ENCODE measurements at regions not wholly inside any gene's neighbourhood (a gene's known extent, or its start where the extent isn't known, plus 50 kb on each side); places are given as distances from the start of the nearest gene placed in this dataset.

- Histone ChIP-seq H3K79me1 (ENCODE audit: low read length) (no peaks in the 10 kb centered on the region), H3K4ac (ENCODE audit: low read depth, low read length) (no peak overlapping the region), H2BK5ac (ENCODE audit: low read length) (no peak overlapping the region), H4K5ac (ENCODE audit: low read length) (no peak overlapping the region), H3K4me3 (ENCODE audit: low read length) (no peak overlapping the region), H3K79me2 (ENCODE audit: control insufficient read depth, insufficient read depth, low read length) (no peaks in the 10 kb centered on the region), H3K4me1 (ENCODE audit: control insufficient read depth, low read depth, low read length) (no peaks in the 10 kb centered on the region), H3K56ac (ENCODE audit: low read length) (no peak overlapping the region), H3K9ac (ENCODE audit: low read length) (no peak overlapping the region), H3K23ac (ENCODE audit: low read length) (no peak overlapping the region), H3K18ac (ENCODE audit: low read length) (no peak overlapping the region), H2BK15ac (replicated peaks; ENCODE audit: low read depth) (no peak overlapping the region), H4K8ac (ENCODE audit: low read depth, low read length) (no peak overlapping the region), H3K36me3 (ENCODE audit: control insufficient read depth, insufficient read depth, low read length) (no peaks in the 10 kb centered on the region), H2AK5ac (ENCODE audit: low read length) (no peak overlapping the region), H3K4me2 (ENCODE audit: low read length) (no peak overlapping the region), H3K27ac (ENCODE audit: low read depth, low read length) (no peak overlapping the region), H3K27me3 (ENCODE audit: insufficient read depth, low read length, poor library complexity) (no peaks in the 10 kb centered on the region), H2BK120ac (ENCODE audit: low read depth, low read length) (no peak overlapping the region)
- no peak for DNase-seq
- no CpG with 5 or more reads among the region's 3 CpGs for WGBS (ENCODE audit: extremely low coverage, insufficient coverage, low lambda C conversion rate)
Observed at GRCh38 chr3:137820366-137820765, 56.3 kb downstream of the SOX14 start.

DNA sequence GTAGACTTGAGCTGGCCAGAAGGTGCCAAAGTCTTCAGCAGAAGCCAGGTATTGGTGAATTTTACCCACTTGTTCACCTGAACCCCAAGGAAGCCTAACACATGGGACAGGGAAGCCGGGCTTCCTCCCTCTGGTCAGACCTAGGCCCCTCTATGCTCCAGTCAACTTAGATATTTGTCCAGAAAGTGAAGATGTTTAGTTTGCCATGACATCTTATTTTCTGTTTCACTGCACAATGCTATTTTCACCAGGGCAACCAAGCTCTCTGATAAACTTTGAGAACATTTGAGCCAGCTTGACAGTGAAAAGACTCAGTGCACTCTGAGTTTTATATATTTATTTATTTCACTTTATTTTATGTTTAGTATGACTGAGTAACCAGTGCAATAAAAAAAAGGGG is 71.0 kb downstream of the SOX14 start:
- no peaks in the 10 kb centered on the region for H3K36me3 ChIP-seq (ENCODE audit: control insufficient read depth, insufficient read depth, low read length)
- no peak overlapping the region for H2BK15ac ChIP-seq (replicated peaks; ENCODE audit: low read depth)
- H4K8ac ChIP-seq (ENCODE audit: low read depth, low read length) = no peak overlapping the region

GRCh38 chr3:137845194-137845593 is 81.1 kb downstream of the SOX14 start:
- no CpG with 5 or more reads among the region's 4 CpGs for WGBS (ENCODE audit: extremely low coverage, insufficient coverage, low lambda C conversion rate)
- H2BK120ac ChIP-seq (ENCODE audit: low read depth, low read length) = no peak overlapping the region

More for the DNA sequence above, 71.0 kb downstream of the SOX14 start:
- H3K23ac ChIP-seq (ENCODE audit: low read length) = no peak overlapping the region
- H3K4me3 ChIP-seq (ENCODE audit: low read length) = no peak overlapping the region
- H4K5ac ChIP-seq (ENCODE audit: low read length) = no peak overlapping the region
- no peak overlapping the region for H3K56ac ChIP-seq (ENCODE audit: low read length)
- no peaks in the 10 kb centered on the region for H3K79me2 ChIP-seq (ENCODE audit: control insufficient read depth, insufficient read depth, low read length)
- no peak overlapping the region for H3K18ac ChIP-seq (ENCODE audit: low read length)
- no peaks in the 10 kb centered on the region for H3K4me1 ChIP-seq (ENCODE audit: control insufficient read depth, low read depth, low read length)
- H2BK120ac ChIP-seq (ENCODE audit: low read depth, low read length) = no peak overlapping the region
- H3K27ac ChIP-seq (ENCODE audit: low read depth, low read length) = no peak overlapping the region
- H3K4ac ChIP-seq (ENCODE audit: low read depth, low read length) = no peak overlapping the region
- H3K4me2 ChIP-seq (ENCODE audit: low read length) = no peak overlapping the region
- H3K79me1 ChIP-seq (ENCODE audit: low read length) = no peaks in the 10 kb centered on the region
- no peak overlapping the region for H2AK5ac ChIP-seq (ENCODE audit: low read length)
- no peak for DNase-seq
- no peak overlapping the region for H2BK5ac ChIP-seq (ENCODE audit: low read length)
- H3K9ac ChIP-seq (ENCODE audit: low read length) = no peak overlapping the region
- no peaks in the 10 kb centered on the region for H3K27me3 ChIP-seq (ENCODE audit: insufficient read depth, low read length, poor library complexity)
- WGBS (ENCODE audit: extremely low coverage, insufficient coverage, low lambda C conversion rate) = no CpG with 5 or more reads among the region's 1 CpG

GRCh38 chr3:137845666-137846065 is 81.6 kb downstream of the SOX14 start:
- no peak overlapping the region for H3K4ac ChIP-seq (ENCODE audit: low read depth, low read length)
- H2BK5ac ChIP-seq (ENCODE audit: low read length) = no peak overlapping the region
- DNase-seq = no peak
- no peak overlapping the region for H2AK5ac ChIP-seq (ENCODE audit: low read length)
- no CpG with 5 or more reads among the region's 3 CpGs for WGBS (ENCODE audit: extremely low coverage, insufficient coverage, low lambda C conversion rate)
- no peak overlapping the region for H2BK15ac ChIP-seq (replicated peaks; ENCODE audit: low read depth)
- H4K5ac ChIP-seq (ENCODE audit: low read length) = no peak overlapping the region
- H3K18ac ChIP-seq (ENCODE audit: low read length) = no peak overlapping the region
- H3K23ac ChIP-seq (ENCODE audit: low read length) = no peak overlapping the region
- no peak overlapping the region for H3K27ac ChIP-seq (ENCODE audit: low read depth, low read length)
- H3K36me3 ChIP-seq (ENCODE audit: control insufficient read depth, insufficient read depth, low read length) = no peaks in the 10 kb centered on the region
- no peak overlapping the region for H2BK120ac ChIP-seq (ENCODE audit: low read depth, low read length)
- no peak overlapping the region for H3K9ac ChIP-seq (ENCODE audit: low read length)
- no peak overlapping the region for H4K8ac ChIP-seq (ENCODE audit: low read depth, low read length)
- H3K4me2 ChIP-seq (ENCODE audit: low read length) = no peak overlapping the region
- H3K4me3 ChIP-seq (ENCODE audit: low read length) = no peak overlapping the region
- no peaks in the 10 kb centered on the region for H3K79me2 ChIP-seq (ENCODE audit: control insufficient read depth, insufficient read depth, low read length)
- H3K56ac ChIP-seq (ENCODE audit: low read length) = no peak overlapping the region
- no peaks in the 10 kb centered on the region for H3K4me1 ChIP-seq (ENCODE audit: control insufficient read depth, low read depth, low read length)
- no peaks in the 10 kb centered on the region for H3K79me1 ChIP-seq (ENCODE audit: low read length)
- H3K27me3 ChIP-seq (ENCODE audit: insufficient read depth, low read length, poor library complexity) = no peaks in the 10 kb centered on the region

More at GRCh38 chr3:137845194-137845593, 81.1 kb downstream of the SOX14 start:
- H3K4me1 ChIP-seq (ENCODE audit: control insufficient read depth, low read depth, low read length) = no peaks in the 10 kb centered on the region
- no peaks in the 10 kb centered on the region for H3K36me3 ChIP-seq (ENCODE audit: control insufficient read depth, insufficient read depth, low read length)
- no peak overlapping the region for H3K23ac ChIP-seq (ENCODE audit: low read length)
- no peak overlapping the region for H2BK15ac ChIP-seq (replicated peaks; ENCODE audit: low read depth)
- H4K8ac ChIP-seq (ENCODE audit: low read depth, low read length) = no peak overlapping the region
- H3K18ac ChIP-seq (ENCODE audit: low read length) = no peak overlapping the region
- no peak overlapping the region for H3K4me2 ChIP-seq (ENCODE audit: low read length)
- H2BK5ac ChIP-seq (ENCODE audit: low read length) = no peak overlapping the region
- H3K27ac ChIP-seq (ENCODE audit: low read depth, low read length) = no peak overlapping the region
- H2AK5ac ChIP-seq (ENCODE audit: low read length) = no peak overlapping the region
- H3K4ac ChIP-seq (ENCODE audit: low read depth, low read length) = no peak overlapping the region
- DNase-seq = no peak
- no peak overlapping the region for H3K9ac ChIP-seq (ENCODE audit: low read length)
- no peaks in the 10 kb centered on the region for H3K27me3 ChIP-seq (ENCODE audit: insufficient read depth, low read length, poor library complexity)
- H3K4me3 ChIP-seq (ENCODE audit: low read length) = no peak overlapping the region
- H3K79me1 ChIP-seq (ENCODE audit: low read length) = no peaks in the 10 kb centered on the region
- no peak overlapping the region for H3K56ac ChIP-seq (ENCODE audit: low read length)
- H4K5ac ChIP-seq (ENCODE audit: low read length) = no peak overlapping the region
- H3K79me2 ChIP-seq (ENCODE audit: control insufficient read depth, insufficient read depth, low read length) = no peaks in the 10 kb centered on the region

- H3K56ac ChIP-seq (ENCODE audit: low read length) = no peak overlapping the region
- no peak overlapping the region for H3K18ac ChIP-seq (ENCODE audit: low read length)
- no peak overlapping the region for H3K4me2 ChIP-seq (ENCODE audit: low read length)
- H3K79me1 ChIP-seq (ENCODE audit: low read length) = no peaks in the 10 kb centered on the region
- H3K9ac ChIP-seq (ENCODE audit: low read length) = no peak overlapping the region
- no peak overlapping the region for H2AK5ac ChIP-seq (ENCODE audit: low read length)
- H3K4me3 ChIP-seq (ENCODE audit: low read length) = no peak overlapping the region
- H3K4ac ChIP-seq (ENCODE audit: low read depth, low read length) = no peak overlapping the region
- no peak overlapping the region for H2BK120ac ChIP-seq (ENCODE audit: low read depth, low read length)
- H3K36me3 ChIP-seq (ENCODE audit: control insufficient read depth, insufficient read depth, low read length) = no peaks in the 10 kb centered on the region
- DNase-seq = no peak
- no peak overlapping the region for H2BK5ac ChIP-seq (ENCODE audit: low read length)
- no peak overlapping the region for H4K8ac ChIP-seq (ENCODE audit: low read depth, low read length)
- H3K79me2 ChIP-seq (ENCODE audit: control insufficient read depth, insufficient read depth, low read length) = no peaks in the 10 kb centered on the region
- WGBS (ENCODE audit: extremely low coverage, insufficient coverage, low lambda C conversion rate) = no CpG with 5 or more reads among the region's 13 CpGs
- no peak overlapping the region for H2BK15ac ChIP-seq (replicated peaks; ENCODE audit: low read depth)
- H3K4me1 ChIP-seq (ENCODE audit: control insufficient read depth, low read depth, low read length) = peaks cover 2% of the 10 kb centered on the region
- H3K27me3 ChIP-seq (ENCODE audit: insufficient read depth, low read length, poor library complexity) = no peaks in the 10 kb centered on the region
- no peak overlapping the region for H3K27ac ChIP-seq (ENCODE audit: low read depth, low read length)
- H4K5ac ChIP-seq (ENCODE audit: low read length) = no peak overlapping the region
- no peak overlapping the region for H3K23ac ChIP-seq (ENCODE audit: low read length)
Observed at GRCh38 chr3:137852391-137852830, 88.3 kb downstream of the SOX14 start.

DNA sequence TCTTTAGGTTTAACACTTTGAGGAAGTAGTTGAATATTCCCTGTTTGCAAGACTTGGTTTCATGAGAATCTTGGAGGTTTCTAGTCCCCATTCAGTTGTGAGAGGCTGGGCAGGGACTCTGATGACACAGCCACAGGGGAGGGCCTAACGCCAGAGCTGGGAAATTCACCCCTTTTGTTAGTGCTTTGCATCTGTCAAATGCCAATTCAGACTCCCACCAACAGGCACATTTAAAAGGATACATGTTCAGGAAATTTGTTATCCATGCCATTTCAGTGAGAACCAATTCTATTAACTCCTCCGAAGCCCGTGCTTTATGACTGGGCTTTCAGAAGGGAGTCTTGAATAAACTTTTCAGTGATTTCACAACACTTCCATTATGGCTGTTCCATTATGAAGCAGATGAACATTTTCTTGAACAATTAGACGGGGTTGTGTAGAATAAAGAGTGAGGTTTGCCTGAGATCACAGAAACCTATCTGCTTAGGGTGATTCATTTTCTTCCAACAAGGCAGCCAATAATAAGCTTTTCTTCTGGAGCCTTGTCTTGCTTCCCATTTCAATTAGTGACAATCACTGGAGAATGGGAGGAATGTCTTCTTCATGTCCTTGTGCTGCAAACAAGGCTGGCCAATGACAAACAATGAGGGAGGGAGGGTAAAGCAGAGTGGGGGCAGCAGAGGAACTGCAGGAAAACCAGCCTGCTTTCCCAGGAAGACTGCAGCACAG is 90.6 kb downstream of the SOX14 start:
- WGBS (ENCODE audit: extremely low coverage, insufficient coverage, low lambda C conversion rate) = no CpG with 5 or more reads among the region's 4 CpGs
- Histone ChIP-seq H3K23ac (ENCODE audit: low read length) (no peak overlapping the region), H3K56ac (ENCODE audit: low read length) (no peak overlapping the region)

More for the DNA sequence above, 90.6 kb downstream of the SOX14 start:
- no peaks in the 10 kb centered on the region for H3K36me3 ChIP-seq (ENCODE audit: control insufficient read depth, insufficient read depth, low read length)
- no peak overlapping the region for H2BK15ac ChIP-seq (replicated peaks; ENCODE audit: low read depth)
- no peak overlapping the region for H3K18ac ChIP-seq (ENCODE audit: low read length)
- H3K27me3 ChIP-seq (ENCODE audit: insufficient read depth, low read length, poor library complexity) = no peaks in the 10 kb centered on the region
- no peaks in the 10 kb centered on the region for H3K79me2 ChIP-seq (ENCODE audit: control insufficient read depth, insufficient read depth, low read length)
- no peak overlapping the region for H3K9ac ChIP-seq (ENCODE audit: low read length)
- no peak overlapping the region for H3K4ac ChIP-seq (ENCODE audit: low read depth, low read length)
- no peak overlapping the region for H4K5ac ChIP-seq (ENCODE audit: low read length)
- peak; percentile 91 for DNase-seq
- no peaks in the 10 kb centered on the region for H3K79me1 ChIP-seq (ENCODE audit: low read length)
- H3K4me1 ChIP-seq (ENCODE audit: control insufficient read depth, low read depth, low read length) = peaks cover 2% of the 10 kb centered on the region
- H3K4me2 ChIP-seq (ENCODE audit: low read length) = no peak overlapping the region
- no peak overlapping the region for H3K27ac ChIP-seq (ENCODE audit: low read depth, low read length)
- H2BK120ac ChIP-seq (ENCODE audit: low read depth, low read length) = no peak overlapping the region
- no peak overlapping the region for H2BK5ac ChIP-seq (ENCODE audit: low read length)
- no peak overlapping the region for H2AK5ac ChIP-seq (ENCODE audit: low read length)
- H4K8ac ChIP-seq (ENCODE audit: low read depth, low read length) = no peak overlapping the region
- H3K4me3 ChIP-seq (ENCODE audit: low read length) = no peak overlapping the region
